ENCODE measurements at regions not wholly inside any gene's neighbourhood (a gene's known extent, or its start where the extent isn't known, plus 50 kb on each side); places are given as distances from the start of the nearest gene placed in this dataset.

DNA sequence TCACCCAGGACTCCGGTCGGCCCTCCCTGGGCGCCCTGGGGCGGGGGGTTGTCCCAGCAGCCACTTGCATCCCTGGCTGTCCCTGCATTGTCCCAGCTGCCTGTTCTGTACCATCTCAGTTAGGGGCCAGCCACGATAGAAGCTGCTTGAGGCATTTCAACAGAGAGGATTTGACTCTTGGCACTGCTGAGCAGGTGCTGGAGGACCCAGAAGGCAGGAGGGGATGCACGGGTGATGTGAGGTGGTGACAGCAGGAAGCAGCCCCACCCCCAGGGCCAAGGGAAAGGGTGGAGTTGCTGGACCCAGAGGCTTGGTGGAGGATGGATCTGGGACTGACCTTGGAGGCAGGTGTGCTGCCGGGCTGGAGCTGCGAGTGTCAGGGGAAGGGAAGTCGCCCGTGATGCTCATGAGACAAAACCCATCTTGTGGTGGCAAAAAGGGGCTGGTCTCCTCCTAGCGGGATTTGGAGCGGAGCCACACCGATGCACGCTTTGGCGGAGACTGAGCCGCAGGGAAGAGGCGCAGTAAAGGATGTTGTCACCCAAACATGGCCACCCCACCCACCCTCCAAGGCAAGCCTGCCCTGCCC is 188.0 kb upstream of the GSE1 start:
- ATAC-seq (ENCODE audit: insufficient read depth, low read depth): no peak
- H3K9me3 ChIP-seq (ENCODE audit: insufficient read depth, low read length, severe bottlenecking): no peaks in the 10 kb centered on the region
- DNase-seq: peak; percentile 11
- no peak overlapping the region for H2AFZ ChIP-seq (ENCODE audit: low read depth, low read length)
- H3K9ac ChIP-seq (ENCODE audit: low read depth, low read length): no peak overlapping the region
- no peaks in the 10 kb centered on the region for H3K79me2 ChIP-seq (ENCODE audit: insufficient read depth, low read length)
- H3K4me3 ChIP-seq (ENCODE audit: low read depth in 1 of 2, low read length in 2 of 2): no peak overlapping the region
- H4K20me1 ChIP-seq (ENCODE audit: insufficient read depth, low read length): no peaks in the 10 kb centered on the region
- no peak overlapping the region for H3K4me2 ChIP-seq (ENCODE audit: insufficient read depth, low read length)
- no peaks in the 10 kb centered on the region for H3K27me3 ChIP-seq (ENCODE audit: insufficient read depth, low read length, poor library complexity)
- no peak for TF ChIP-seq EZH2 (IDR thresholded peaks at IDR 0.05; ENCODE audit: borderline replicate concordance, low read depth, low read length, severe bottlenecking)
- TF ChIP-seq, protein P1, sequence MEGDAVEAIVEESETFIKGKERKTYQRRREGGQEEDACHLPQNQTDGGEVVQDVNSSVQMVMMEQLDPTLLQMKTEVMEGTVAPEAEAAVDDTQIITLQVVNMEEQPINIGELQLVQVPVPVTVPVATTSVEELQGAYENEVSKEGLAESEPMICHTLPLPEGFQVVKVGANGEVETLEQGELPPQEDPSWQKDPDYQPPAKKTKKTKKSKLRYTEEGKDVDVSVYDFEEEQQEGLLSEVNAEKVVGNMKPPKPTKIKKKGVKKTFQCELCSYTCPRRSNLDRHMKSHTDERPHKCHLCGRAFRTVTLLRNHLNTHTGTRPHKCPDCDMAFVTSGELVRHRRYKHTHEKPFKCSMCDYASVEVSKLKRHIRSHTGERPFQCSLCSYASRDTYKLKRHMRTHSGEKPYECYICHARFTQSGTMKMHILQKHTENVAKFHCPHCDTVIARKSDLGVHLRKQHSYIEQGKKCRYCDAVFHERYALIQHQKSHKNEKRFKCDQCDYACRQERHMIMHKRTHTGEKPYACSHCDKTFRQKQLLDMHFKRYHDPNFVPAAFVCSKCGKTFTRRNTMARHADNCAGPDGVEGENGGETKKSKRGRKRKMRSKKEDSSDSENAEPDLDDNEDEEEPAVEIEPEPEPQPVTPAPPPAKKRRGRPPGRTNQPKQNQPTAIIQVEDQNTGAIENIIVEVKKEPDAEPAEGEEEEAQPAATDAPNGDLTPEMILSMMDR (IDR thresholded peaks at IDR 0.05; ENCODE audit: borderline replicate concordance, extremely low read depth, low read length, poor library complexity, severe bottlenecking): no peak
- H3K27ac ChIP-seq (ENCODE audit: low read length): no peak overlapping the region
- H3K36me3 ChIP-seq (ENCODE audit: insufficient read depth, low read length): no peaks in the 10 kb centered on the region
- H3K4me1 ChIP-seq (ENCODE audit: insufficient read depth, low read length): no peaks in the 10 kb centered on the region

DNA sequence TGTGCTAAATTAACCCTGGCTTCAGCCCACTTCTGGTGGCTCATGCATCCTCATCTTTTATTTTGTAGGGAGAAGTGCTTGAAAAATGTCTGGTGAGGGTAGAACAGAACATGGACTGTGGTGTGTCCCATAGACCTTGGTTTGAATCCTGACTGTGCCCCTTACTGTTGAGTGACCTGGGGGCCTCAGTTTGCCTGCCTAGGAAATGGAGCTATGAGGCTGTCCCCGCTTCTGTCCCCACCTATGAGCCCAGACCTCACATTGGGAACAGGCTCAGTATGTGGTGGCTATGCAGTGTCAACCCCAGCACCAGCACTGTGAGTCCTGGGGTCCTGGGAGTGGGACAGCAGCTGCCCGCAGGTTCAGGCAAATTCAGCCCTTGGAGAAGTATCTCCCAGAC is 186.3 kb upstream of the GSE1 start:
- TF ChIP-seq, protein P1 (IDR thresholded peaks at IDR 0.05; ENCODE audit: borderline replicate concordance, extremely low read depth, low read length, poor library complexity, severe bottlenecking): no peak
- no peak for TF ChIP-seq EZH2 (IDR thresholded peaks at IDR 0.05; ENCODE audit: borderline replicate concordance, low read depth, low read length, severe bottlenecking)
- DNase-seq: peak; percentile 1
- H3K27me3 ChIP-seq (ENCODE audit: insufficient read depth, low read length, poor library complexity): no peaks in the 10 kb centered on the region

DNA sequence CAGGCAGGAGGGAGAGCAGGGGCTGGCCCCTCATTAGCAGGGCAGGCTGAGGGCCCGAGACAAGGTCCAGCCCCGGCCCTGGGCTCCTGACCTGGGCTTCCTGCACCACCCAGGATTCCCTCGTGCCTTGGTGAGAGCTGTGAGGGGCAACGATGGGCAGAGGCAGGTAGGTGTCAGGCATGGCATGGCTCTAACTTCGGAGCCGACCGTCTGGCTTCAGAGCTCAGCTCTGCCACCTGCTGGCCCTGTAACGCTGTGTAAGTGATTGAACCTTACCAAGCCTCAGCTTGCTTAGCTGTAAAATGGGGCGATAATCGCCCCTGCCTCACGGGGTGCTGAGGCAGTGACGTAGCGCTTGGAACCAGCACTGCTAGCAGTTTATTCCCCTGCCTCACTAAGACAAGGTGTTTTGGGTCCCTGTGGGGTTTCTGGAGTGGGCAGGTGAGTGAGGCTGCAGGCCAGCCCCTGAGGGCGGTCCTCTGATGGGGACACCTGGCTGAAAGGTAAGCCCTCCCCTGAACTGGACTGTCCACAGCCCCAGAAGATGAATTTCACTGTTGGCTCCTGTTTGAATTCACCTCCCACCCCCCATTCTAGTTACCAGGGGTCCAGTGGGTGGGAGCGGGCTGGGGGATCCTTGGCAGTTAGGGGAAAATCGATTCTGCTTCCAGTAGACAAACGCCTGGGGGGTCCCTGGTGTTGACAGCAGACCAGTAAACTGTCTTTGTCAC is 184.8 kb upstream of the GSE1 start:
- no peak overlapping the region for H3K9ac ChIP-seq (ENCODE audit: low read depth, low read length)
- ATAC-seq (ENCODE audit: insufficient read depth, low read depth) (peak; percentile 81), DNase-seq (peak; percentile 67)
- H3K27ac ChIP-seq (ENCODE audit: low read length): no peak overlapping the region
- no peaks in the 10 kb centered on the region for H3K9me3 ChIP-seq (ENCODE audit: insufficient read depth, low read length, severe bottlenecking)
- TF ChIP-seq, protein P1 (IDR thresholded peaks at IDR 0.05; ENCODE audit: borderline replicate concordance, extremely low read depth, low read length, poor library complexity, severe bottlenecking): peak; percentile 59
- no peak for TF ChIP-seq EZH2 (IDR thresholded peaks at IDR 0.05; ENCODE audit: borderline replicate concordance, low read depth, low read length, severe bottlenecking)
- H4K20me1 ChIP-seq (ENCODE audit: insufficient read depth, low read length): no peaks in the 10 kb centered on the region
- H3K4me3 ChIP-seq (ENCODE audit: low read depth in 1 of 2, low read length in 2 of 2): no peak overlapping the region
- no peak overlapping the region for H2AFZ ChIP-seq (ENCODE audit: low read depth, low read length)
- H3K4me1 ChIP-seq (ENCODE audit: insufficient read depth, low read length): no peaks in the 10 kb centered on the region
- no peak overlapping the region for H3K4me2 ChIP-seq (ENCODE audit: insufficient read depth, low read length)
- H3K36me3 ChIP-seq (ENCODE audit: insufficient read depth, low read length): no peaks in the 10 kb centered on the region
- no peaks in the 10 kb centered on the region for H3K79me2 ChIP-seq (ENCODE audit: insufficient read depth, low read length)
- no peaks in the 10 kb centered on the region for H3K27me3 ChIP-seq (ENCODE audit: insufficient read depth, low read length, poor library complexity)

More for the DNA sequence above, 186.3 kb upstream of the GSE1 start:
- Histone ChIP-seq H4K20me1 (ENCODE audit: insufficient read depth, low read length) (no peaks in the 10 kb centered on the region), H2AFZ (ENCODE audit: low read depth, low read length) (no peak overlapping the region), H3K4me1 (ENCODE audit: insufficient read depth, low read length) (no peaks in the 10 kb centered on the region), H3K9ac (ENCODE audit: low read depth, low read length) (no peak overlapping the region), H3K4me2 (ENCODE audit: insufficient read depth, low read length) (no peak overlapping the region), H3K27ac (ENCODE audit: low read length) (no peak overlapping the region), H3K9me3 (ENCODE audit: insufficient read depth, low read length, severe bottlenecking) (no peaks in the 10 kb centered on the region), H3K4me3 (ENCODE audit: low read depth in 1 of 2, low read length in 2 of 2) (no peak overlapping the region), H3K36me3 (ENCODE audit: insufficient read depth, low read length) (no peaks in the 10 kb centered on the region), H3K79me2 (ENCODE audit: insufficient read depth, low read length) (no peaks in the 10 kb centered on the region)
- no peak for ATAC-seq (ENCODE audit: insufficient read depth, low read depth)
